GM23338 (cell line): ENCODE measurements at regions not wholly inside any gene's neighbourhood (a gene's known extent, or its start where the extent isn't known, plus 50 kb on each side); places are given as distances from the start of the nearest gene placed in this dataset.

Experiments used
- ATAC-seq: fragments of 200-7000 bp; cut with Tn5 transposase; 3 replicates; pipeline ENCODE4 v1.9.1; 2020
- DNase-seq: peaks from one replicate; pipeline ENCODE4 v3.0.0-alpha.2; 2015; ENCODE audit warnings: low spot score
- H2AFZ ChIP-seq: fragments of 200-600 bp; sonication (generic); 2 replicates; pipeline ENCODE4 v1.8.0; 2016; ENCODE audit warnings: antibody characterized with exemption, mild to moderate bottlenecking, moderate library complexity
- H3F3A ChIP-seq: fragments of 200-600 bp; sonication (generic); replicated peaks from 2 replicates; pipeline ENCODE4 v1.8.0; 2017; ENCODE audit warnings: antibody characterized with exemption, mixed run types, low read depth
- H3K27ac ChIP-seq: fragments of 200-600 bp; sonication (generic); 2 replicates; pipeline ENCODE4 v1.6.1; 2016; ENCODE audit warnings: low read depth
- H3K27me3 ChIP-seq: fragments of 200-600 bp; sonication (generic); 2 replicates; pipeline ENCODE4 v1.8.0; 2016; ENCODE audit warnings: mild to moderate bottlenecking, mixed run types, moderate library complexity; ENCODE audit not compliant: insufficient read depth
- H3K36me3 ChIP-seq: fragments of 200-600 bp; sonication (generic); 2 replicates; pipeline ENCODE4 v1.8.0; 2016; ENCODE audit warnings: mild to moderate bottlenecking; ENCODE audit not compliant: insufficient read depth
- H3K4me1 ChIP-seq: fragments of 200-600 bp; sonication (generic); 2 replicates; pipeline ENCODE4 v1.8.0; 2016; ENCODE audit warnings: mild to moderate bottlenecking, moderate library complexity; ENCODE audit not compliant: insufficient read depth
- H3K4me2 ChIP-seq: fragments of 200-600 bp; sonication (generic); 2 replicates; pipeline ENCODE4 v1.7.1; 2017; ENCODE audit warnings: mixed run types
- H3K4me3 ChIP-seq: fragments of 200-600 bp; sonication (generic); 2 replicates; pipeline ENCODE4 v1.6.1; 2016; ENCODE audit warnings: mixed run types
- H3K79me2 ChIP-seq: fragments of 200-600 bp; sonication (generic); replicated peaks from 2 replicates; pipeline ENCODE4 v1.8.0; 2017; ENCODE audit warnings: mild to moderate bottlenecking; ENCODE audit not compliant: insufficient read depth
- H3K9me2 ChIP-seq: fragments of 200-600 bp; sonication (generic); 2 replicates; pipeline ENCODE4 v1.8.0; 2017; ENCODE audit not compliant: insufficient read depth
- H4K20me1 ChIP-seq: fragments of 200-600 bp; sonication (generic); replicated peaks from 2 replicates; pipeline ENCODE4 v1.8.0; 2017; ENCODE audit warnings: mild to moderate bottlenecking; ENCODE audit not compliant: insufficient read depth
- H3K27ac Mint-ChIP-seq: 2 replicates; pipeline ENCODE4 v1.8.0; 2020; ENCODE audit warnings: inconsistent platforms, mild to moderate bottlenecking, moderate library complexity, mixed read lengths
- H3K27me3 Mint-ChIP-seq: 3 replicates; pipeline ENCODE4 v1.8.0; 2022; ENCODE audit warnings: low read depth, mild to moderate bottlenecking, moderate library complexity, mixed read lengths, inconsistent platforms; ENCODE audit not compliant: insufficient read depth, poor library complexity
- H3K36me3 Mint-ChIP-seq: 3 replicates; pipeline ENCODE4 v1.8.0; 2021; ENCODE audit warnings: low read depth, mild to moderate bottlenecking, inconsistent platforms, moderate library complexity, mixed read lengths
- H3K4me1 Mint-ChIP-seq: 3 replicates; pipeline ENCODE4 v1.8.0; 2020; ENCODE audit warnings: mild to moderate bottlenecking, inconsistent platforms, mixed read lengths
- H3K4me3 Mint-ChIP-seq: 3 replicates; pipeline ENCODE4 v1.8.0; 2021; ENCODE audit warnings: moderate library complexity, mild to moderate bottlenecking, inconsistent platforms, mixed read lengths
- H3K9me3 Mint-ChIP-seq: 3 replicates; pipeline ENCODE4 v1.8.0; 2020; ENCODE audit warnings: moderate library complexity, mild to moderate bottlenecking, inconsistent platforms, mixed read lengths
- CREB1 ChIP-seq: fragments of 250-450 bp; sonication (Bioruptor Pico); IDR thresholded peaks from 2 replicates; pipeline ENCODE4 v1.5.0; 2020; ENCODE audit warnings: low read depth, mild to moderate bottlenecking, moderate library complexity
- CTCF ChIP-seq, 2 experiments: fragments of 200-600 bp in 1 of 2; sonication (generic) in 1 of 2; conservative IDR thresholded peaks; 2 replicates each; pipeline versions ENCODE4 v1.5.1 to v1.6.1; 2016 to 2017; ENCODE audit warnings: antibody characterized with exemption in 2 of 2, low read depth in 2 of 2, mild to moderate bottlenecking in 2 of 2, moderate library complexity in 1 of 2
- ETS1 ChIP-seq: IDR thresholded peaks from 2 replicates; pipeline ENCODE4 v1.6.1; 2016; ENCODE audit warnings: antibody characterized with exemption
- EZH2 ChIP-seq: fragments of 200-600 bp; sonication (generic); IDR thresholded peaks from one replicate; pipeline ENCODE4 v1.8.0; 2017; ENCODE audit warnings: antibody characterized with exemption, mild to moderate bottlenecking, low read depth; ENCODE audit not compliant: unreplicated experiment
- EZH2phosphoT487 ChIP-seq: fragments of 200-600 bp; sonication (generic); IDR thresholded peaks from one replicate; pipeline ENCODE4 v1.8.1; 2018; ENCODE audit warnings: antibody characterized with exemption; ENCODE audit not compliant: unreplicated experiment
- NANOG ChIP-seq: IDR thresholded peaks from 2 replicates; pipeline ENCODE4 v1.6.1; 2016; ENCODE audit warnings: antibody characterized with exemption, borderline replicate concordance
- POLR2AphosphoS5 ChIP-seq: IDR thresholded peaks from 2 replicates; pipeline ENCODE4 v1.6.1; 2016; ENCODE audit warnings: antibody characterized with exemption, low read depth
- STAT1 ChIP-seq: IDR thresholded peaks from one replicate; pipeline ENCODE4 v1.6.1; 2016; ENCODE audit warnings: antibody characterized with exemption; ENCODE audit not compliant: unreplicated experiment
- ZNF331 ChIP-seq: fragments of 250-450 bp; sonication (Bioruptor Pico); IDR thresholded peaks from 2 replicates; pipeline ENCODE4 v1.5.0; 2020; ENCODE audit warnings: low read depth, mild to moderate bottlenecking, moderate library complexity
- TF ChIP-seq, protein P1 (sequence below): fragments of 250-450 bp; sonication (Bioruptor Pico); IDR thresholded peaks from 2 replicates; pipeline ENCODE4 v1.5.0; 2020; ENCODE audit warnings: mild to moderate bottlenecking, moderate library complexity

- TF ChIP-seq ETS1 (no peak), STAT1 (no peak), CTCF (conservative IDR thresholded peaks at IDR 0.05; ENCODE audit: low read depth in 2 of 2) (no peak), POLR2AphosphoS5 (no peak), CREB1 (CRISPR knock-in tag) (no peak)
Observed at GRCh38 chr11:33608386-33608785, 92.2 kb downstream of the C11orf91 start (continued).

- Mint-ChIP-seq H3K27me3 (peaks cover 3% of the 10 kb centered on the region), H3K4me1 (no peaks in the 10 kb centered on the region), H3K9me3 (no peaks in the 10 kb centered on the region), H3K4me3 (no peak overlapping the region), H3K36me3 (no peaks in the 10 kb centered on the region), H3K27ac (no peak overlapping the region)
- Histone ChIP-seq H3K4me3 (no peak overlapping the region), H3K9me2 (no peaks in the 10 kb centered on the region), H3K27me3 (no peaks in the 10 kb centered on the region), H3K4me1 (no peaks in the 10 kb centered on the region), H4K20me1 (no peaks in the 10 kb centered on the region), H3K36me3 (no peaks in the 10 kb centered on the region), H3K4me2 (no peak overlapping the region), H3K79me2 (no peaks in the 10 kb centered on the region), H3K27ac (no peak overlapping the region), H2AFZ (no peak overlapping the region), H3F3A (no peaks in the 10 kb centered on the region)
- TF ChIP-seq CTCF (conservative IDR thresholded peaks at IDR 0.05; ENCODE audit: low read depth in 2 of 2) (no peak), CREB1 (CRISPR knock-in tag) (no peak), NANOG (no peak), EZH2 (no peak), ZNF331 (CRISPR knock-in tag) (no peak), EZH2phosphoT487 (no peak)
- TF ChIP-seq, protein P1, sequence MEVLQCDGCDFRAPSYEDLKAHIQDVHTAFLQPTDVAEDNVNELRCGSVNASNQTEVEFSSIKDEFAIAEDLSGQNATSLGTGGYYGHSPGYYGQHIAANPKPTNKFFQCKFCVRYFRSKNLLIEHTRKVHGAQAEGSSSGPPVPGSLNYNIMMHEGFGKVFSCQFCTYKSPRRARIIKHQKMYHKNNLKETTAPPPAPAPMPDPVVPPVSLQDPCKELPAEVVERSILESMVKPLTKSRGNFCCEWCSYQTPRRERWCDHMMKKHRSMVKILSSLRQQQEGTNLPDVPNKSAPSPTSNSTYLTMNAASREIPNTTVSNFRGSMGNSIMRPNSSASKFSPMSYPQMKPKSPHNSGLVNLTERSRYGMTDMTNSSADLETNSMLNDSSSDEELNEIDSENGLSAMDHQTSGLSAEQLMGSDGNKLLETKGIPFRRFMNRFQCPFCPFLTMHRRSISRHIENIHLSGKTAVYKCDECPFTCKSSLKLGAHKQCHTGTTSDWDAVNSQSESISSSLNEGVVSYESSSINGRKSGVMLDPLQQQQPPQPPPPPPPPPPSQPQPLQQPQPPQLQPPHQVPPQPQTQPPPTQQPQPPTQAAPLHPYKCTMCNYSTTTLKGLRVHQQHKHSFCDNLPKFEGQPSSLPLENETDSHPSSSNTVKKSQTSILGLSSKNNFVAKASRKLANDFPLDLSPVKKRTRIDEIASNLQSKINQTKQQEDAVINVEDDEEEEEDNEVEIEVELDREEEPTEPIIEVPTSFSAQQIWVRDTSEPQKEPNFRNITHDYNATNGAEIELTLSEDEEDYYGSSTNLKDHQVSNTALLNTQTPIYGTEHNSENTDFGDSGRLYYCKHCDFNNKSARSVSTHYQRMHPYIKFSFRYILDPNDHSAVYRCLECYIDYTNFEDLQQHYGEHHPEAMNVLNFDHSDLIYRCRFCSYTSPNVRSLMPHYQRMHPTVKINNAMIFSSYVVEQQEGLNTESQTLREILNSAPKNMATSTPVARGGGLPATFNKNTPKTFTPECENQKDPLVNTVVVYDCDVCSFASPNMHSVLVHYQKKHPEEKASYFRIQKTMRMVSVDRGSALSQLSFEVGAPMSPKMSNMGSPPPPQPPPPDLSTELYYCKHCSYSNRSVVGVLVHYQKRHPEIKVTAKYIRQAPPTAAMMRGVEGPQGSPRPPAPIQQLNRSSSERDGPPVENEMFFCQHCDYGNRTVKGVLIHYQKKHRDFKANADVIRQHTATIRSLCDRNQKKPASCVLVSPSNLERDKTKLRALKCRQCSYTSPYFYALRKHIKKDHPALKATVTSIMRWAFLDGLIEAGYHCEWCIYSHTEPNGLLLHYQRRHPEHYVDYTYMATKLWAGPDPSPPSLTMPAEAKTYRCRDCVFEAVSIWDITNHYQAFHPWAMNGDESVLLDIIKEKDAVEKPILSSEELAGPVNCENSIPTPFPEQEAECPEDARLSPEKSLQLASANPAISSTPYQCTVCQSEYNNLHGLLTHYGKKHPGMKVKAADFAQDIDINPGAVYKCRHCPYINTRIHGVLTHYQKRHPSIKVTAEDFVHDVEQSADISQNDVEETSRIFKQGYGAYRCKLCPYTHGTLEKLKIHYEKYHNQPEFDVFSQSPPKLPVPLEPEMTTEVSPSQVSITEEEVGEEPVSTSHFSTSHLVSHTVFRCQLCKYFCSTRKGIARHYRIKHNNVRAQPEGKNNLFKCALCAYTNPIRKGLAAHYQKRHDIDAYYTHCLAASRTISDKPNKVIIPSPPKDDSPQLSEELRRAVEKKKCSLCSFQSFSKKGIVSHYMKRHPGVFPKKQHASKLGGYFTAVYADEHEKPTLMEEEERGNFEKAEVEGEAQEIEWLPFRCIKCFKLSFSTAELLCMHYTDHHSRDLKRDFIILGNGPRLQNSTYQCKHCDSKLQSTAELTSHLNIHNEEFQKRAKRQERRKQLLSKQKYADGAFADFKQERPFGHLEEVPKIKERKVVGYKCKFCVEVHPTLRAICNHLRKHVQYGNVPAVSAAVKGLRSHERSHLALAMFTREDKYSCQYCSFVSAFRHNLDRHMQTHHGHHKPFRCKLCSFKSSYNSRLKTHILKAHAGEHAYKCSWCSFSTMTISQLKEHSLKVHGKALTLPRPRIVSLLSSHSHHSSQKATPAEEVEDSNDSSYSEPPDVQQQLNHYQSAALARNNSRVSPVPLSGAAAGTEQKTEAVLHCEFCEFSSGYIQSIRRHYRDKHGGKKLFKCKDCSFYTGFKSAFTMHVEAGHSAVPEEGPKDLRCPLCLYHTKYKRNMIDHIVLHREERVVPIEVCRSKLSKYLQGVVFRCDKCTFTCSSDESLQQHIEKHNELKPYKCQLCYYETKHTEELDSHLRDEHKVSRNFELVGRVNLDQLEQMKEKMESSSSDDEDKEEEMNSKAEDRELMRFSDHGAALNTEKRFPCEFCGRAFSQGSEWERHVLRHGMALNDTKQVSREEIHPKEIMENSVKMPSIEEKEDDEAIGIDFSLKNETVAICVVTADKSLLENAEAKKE, result no peak
- DNase-seq, result no peak
- no peak for ATAC-seq
Observed at GRCh38 chr11:33606762-33607161, 93.9 kb downstream of the C11orf91 start.
